Sigmoid colon (tissue), 6 donors: ENCODE measurements at regions not wholly inside any gene's neighbourhood (a gene's known extent, or its start where the extent isn't known, plus 50 kb on each side); places are given as distances from the start of the nearest gene placed in this dataset.
A peak's percentile ranks its signal among the peaks of the same experiment; 100 is the strongest.

Experiments
- DNase-seq: peaks from one replicate; pipeline ENCODE4 v3.0.0-alpha.2; 2019
- H3K27ac ChIP-seq, 4 donors: fragments of 200-600 bp; sonication (generic); one replicate each; pipeline ENCODE4 v1.5.1; 2016 to 2019; ENCODE audit warnings: mild to moderate bottlenecking in 1 of 4
- H3K27me3 ChIP-seq, 3 donors: fragments of 200-600 bp; sonication (generic); one replicate each; pipeline ENCODE4 v1.5.1; 2019; ENCODE audit warnings: mild to moderate bottlenecking in 1 of 3
- H3K36me3 ChIP-seq, 4 donors: fragments of 200-600 bp; sonication (generic); one replicate each; pipeline ENCODE4 v1.5.1; 2016 to 2019
- H3K4me1 ChIP-seq, 4 donors: fragments of 200-600 bp; sonication (generic); one replicate each; pipeline ENCODE4 v1.5.1; 2017 to 2019
- H3K4me3 ChIP-seq, 4 donors: fragments of 200-600 bp; sonication (generic); one replicate each; pipeline ENCODE4 v1.5.1; 2017 to 2019; ENCODE audit warnings: mild to moderate bottlenecking in 2 of 4, moderate library complexity in 1 of 4
- H3K9me3 ChIP-seq, 4 donors: fragments of 200-600 bp in 3 of 4; sonication (generic) in 3 of 4; one replicate each; pipeline versions ENCODE4 v1.5.1 to v1.6.1; 2013 to 2019
- CTCF ChIP-seq, 4 experiments: fragments of 450-650 bp in 3 of 4; fragments of 200-600 bp in 1 of 4; IDR thresholded peaks; one replicate each; pipeline ENCODE4 v1.5.1; 2016 to 2019; ENCODE audit warnings: antibody characterized with exemption in 4 of 4, mild to moderate bottlenecking in 3 of 4, moderate library complexity in 2 of 4
- EP300 ChIP-seq, 4 donors: sonication (generic); formaldehyde crosslinking; IDR thresholded peaks; one replicate each; pipeline ENCODE4 v1.6.1; 2017; ENCODE audit warnings: antibody characterized with exemption in 4 of 4
- POLR2A ChIP-seq, 2 donors: fragments of 450-650 bp; IDR thresholded peaks; one replicate each; pipeline ENCODE4 v1.6.1; 2016; ENCODE audit warnings: antibody characterized with exemption in 2 of 2, mild to moderate bottlenecking in 2 of 2, moderate library complexity in 2 of 2
- POLR2AphosphoS5 ChIP-seq, 4 donors: sonication (generic); formaldehyde crosslinking; IDR thresholded peaks; one replicate each; pipeline ENCODE4 v1.6.1; 2017; ENCODE audit warnings: antibody characterized with exemption in 4 of 4
- WGBS, 2 donors: extraction: QIAGEN DNeasy Blood & Tissue Kit; methylation state at CpG; one replicate each; pipeline ENCODE4 v1.1.7; 2013; 5-methylcytosine and 5-hydroxymethylcytosine counted together
- intact Hi-C: fragments of 100-400 bp; cut with DNase I; formaldehyde crosslinking; loops from one replicate; pipeline ENCODE4 v1.15.1; 2023
- donor health status: healthy with polysubstance abuse.
- donor health status: healthy.

- Histone ChIP-seq H3K27me3 (no peaks in the 10 kb centered on the region), H3K27ac (no peak overlapping the region), H3K4me1 (no peaks in the 10 kb centered on the region), H3K9me3 (no peaks in the 10 kb centered on the region), H3K36me3 (no peaks in the 10 kb centered on the region), H3K4me3 (no peak overlapping the region)
- no peak for DNase-seq
- 27 to 33% methylated on average over 4 of the region's 4 CpGs for WGBS, 2 donors
- intact Hi-C loops, result loop anchor here (5.0 kb wide), 1 partner anchor 311 kb away; no protein-coding TSS in a partner anchor
- TF ChIP-seq EP300 (IDR thresholded peaks at IDR 0.05), result no peak
- no peak for TF ChIP-seq POLR2AphosphoS5 (IDR thresholded peaks at IDR 0.05)
- TF ChIP-seq CTCF (IDR thresholded peaks at IDR 0.05), result peak in 1 of 4 experiments; percentile 71
Observed at GRCh38 chr13:31431722-31432137, 232.0 kb downstream of the B3GLCT start.

DNA sequence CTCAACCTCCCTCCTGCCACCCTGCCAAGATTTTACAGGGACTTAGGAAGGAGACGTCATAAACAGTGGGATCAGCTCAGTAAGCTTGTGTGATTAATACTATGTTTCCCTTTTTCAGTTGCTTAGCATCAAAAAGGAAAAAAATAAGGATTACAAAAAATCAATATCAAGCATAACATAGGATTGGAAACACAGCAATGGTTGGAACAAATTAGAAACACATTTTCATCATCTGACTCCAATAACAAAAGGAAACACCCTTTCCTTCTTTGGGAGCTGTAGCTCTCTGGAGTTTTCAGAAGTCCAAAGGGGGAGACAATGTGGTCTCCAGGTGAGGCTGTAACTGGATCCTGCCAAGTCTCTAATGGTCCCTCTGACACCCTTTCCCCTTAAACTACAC is 233.4 kb downstream of the B3GLCT start:
- intact Hi-C loops, result loop anchor here (5.0 kb wide), 1 partner anchor 309 kb away; no protein-coding TSS in a partner anchor
- 60 to 67% methylated on average over 1 of the region's 1 CpG for WGBS, 2 donors

DNA sequence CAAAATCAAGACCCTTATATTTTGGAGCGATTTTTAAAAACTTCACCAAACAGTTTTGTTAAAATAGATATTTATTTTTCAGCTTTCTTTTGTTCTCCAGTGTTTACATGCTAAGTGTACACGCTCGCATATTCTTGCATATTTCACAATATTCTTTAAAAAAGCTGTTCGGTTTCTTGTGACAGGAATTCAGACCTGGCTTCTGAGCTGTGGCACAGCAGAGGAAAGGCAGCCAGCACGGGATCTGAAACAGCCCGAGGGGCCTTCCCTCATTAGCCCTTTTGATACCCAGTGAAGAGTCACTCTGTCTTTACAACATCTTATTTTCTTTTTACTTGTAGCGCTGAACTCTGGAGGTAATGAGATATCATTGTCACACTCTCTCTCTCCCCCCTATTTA is 234.0 kb downstream of the B3GLCT start:
- Histone ChIP-seq H3K4me1 (no peaks in the 10 kb centered on the region), H3K36me3 (no peaks in the 10 kb centered on the region), H3K4me3 (no peak overlapping the region), H3K27ac (no peak overlapping the region), H3K27me3 (no peaks in the 10 kb centered on the region), H3K9me3 (no peaks in the 10 kb centered on the region)
- no peak for TF ChIP-seq POLR2A (IDR thresholded peaks at IDR 0.05)
- no peak for TF ChIP-seq EP300 (IDR thresholded peaks at IDR 0.05)
- TF ChIP-seq CTCF (IDR thresholded peaks at IDR 0.05), result no peak
- TF ChIP-seq POLR2AphosphoS5 (IDR thresholded peaks at IDR 0.05), result no peak
- no peak for DNase-seq
- 88 to 91% methylated on average over 7 of the region's 7 CpGs for WGBS, 2 donors
- intact Hi-C loops, result loop anchor here (5.0 kb wide), 1 partner anchor 309 kb away; no protein-coding TSS in a partner anchor

More for the DNA sequence above, 233.4 kb downstream of the B3GLCT start:
- TF ChIP-seq POLR2A (IDR thresholded peaks at IDR 0.05) (no peak), EP300 (IDR thresholded peaks at IDR 0.05) (no peak), POLR2AphosphoS5 (IDR thresholded peaks at IDR 0.05) (no peak)
- no peak for DNase-seq
- Histone ChIP-seq H3K9me3 (no peaks in the 10 kb centered on the region), H3K4me1 (no peaks in the 10 kb centered on the region), H3K4me3 (no peak overlapping the region), H3K36me3 (no peaks in the 10 kb centered on the region), H3K27me3 (no peaks in the 10 kb centered on the region), H3K27ac (no peak overlapping the region)

GRCh38 chr13:31434613-31435012 is 234.8 kb downstream of the B3GLCT start:
- intact Hi-C loops, result loop anchor here (5.0 kb wide), 1 partner anchor 308 kb away; no protein-coding TSS in a partner anchor

DNA sequence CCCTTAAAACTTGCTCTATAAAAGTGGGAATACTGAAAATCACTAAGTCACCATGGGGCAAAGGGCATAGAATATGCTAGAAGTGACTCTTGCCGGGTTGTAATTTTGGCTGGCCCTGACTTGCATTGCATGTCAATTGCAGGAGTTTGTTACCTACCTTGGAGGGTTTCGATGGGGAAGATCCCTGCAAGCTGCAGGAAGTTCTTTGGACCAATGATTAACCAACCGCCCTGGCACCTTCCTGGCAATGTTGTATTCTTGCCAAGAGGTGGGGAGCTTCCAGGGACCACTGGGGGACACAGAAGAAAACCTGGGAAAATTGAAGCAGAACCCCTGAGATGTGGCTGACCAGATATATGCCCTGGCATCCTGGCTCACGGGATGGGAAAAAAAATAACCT is 235.8 kb downstream of the B3GLCT start:
- no peaks in the 10 kb centered on the region for H3K9me3 ChIP-seq
- WGBS, 2 donors, result 34 to 68% methylated on average over 4 of the region's 4 CpGs
- H3K4me1 ChIP-seq, result no peaks in the 10 kb centered on the region
- no peak overlapping the region for H3K27ac ChIP-seq
- no peak for DNase-seq
- no peaks in the 10 kb centered on the region for H3K36me3 ChIP-seq
- intact Hi-C loops, result no loop called here
- H3K27me3 ChIP-seq, result no peaks in the 10 kb centered on the region
- TF ChIP-seq CTCF (IDR thresholded peaks at IDR 0.05), result no peak
- TF ChIP-seq POLR2A (IDR thresholded peaks at IDR 0.05), result no peak
- no peak for TF ChIP-seq EP300 (IDR thresholded peaks at IDR 0.05)
- no peak for TF ChIP-seq POLR2AphosphoS5 (IDR thresholded peaks at IDR 0.05)
- no peak overlapping the region for H3K4me3 ChIP-seq

More at GRCh38 chr13:31434613-31435012, 234.8 kb downstream of the B3GLCT start:
- no peaks in the 10 kb centered on the region for H3K36me3 ChIP-seq
- TF ChIP-seq POLR2AphosphoS5 (IDR thresholded peaks at IDR 0.05) (no peak), EP300 (IDR thresholded peaks at IDR 0.05) (no peak), POLR2A (IDR thresholded peaks at IDR 0.05) (no peak), CTCF (IDR thresholded peaks at IDR 0.05) (no peak)
- H3K4me1 ChIP-seq, result no peaks in the 10 kb centered on the region
- no peak overlapping the region for H3K4me3 ChIP-seq
- DNase-seq, result no peak
- no peaks in the 10 kb centered on the region for H3K9me3 ChIP-seq
- no peak overlapping the region for H3K27ac ChIP-seq
- 42 to 81% methylated on average over 8 of the region's 8 CpGs for WGBS, 2 donors
- no peaks in the 10 kb centered on the region for H3K27me3 ChIP-seq
